K562 (cell line): ENCODE measurements at regions not wholly inside any gene's neighbourhood (a gene's known extent, or its start where the extent isn't known, plus 50 kb on each side); places are given as distances from the start of the nearest gene placed in this dataset.

ENCODE experiments used
- ARID1B ChIP-seq: fragments of 450-650 bp; IDR thresholded peaks from 2 replicates; pipeline ENCODE4 v1.6.1; 2016; ENCODE audit warnings: antibody characterized with exemption, mild to moderate bottlenecking, inconsistent platforms
- ATF1 ChIP-seq, 2 experiments: fragments of 450-650 bp in 1 of 2; IDR thresholded peaks; 2 replicates each; pipeline ENCODE4 v1.6.1; 2016; ENCODE audit warnings: missing compliant biosample characterization in 1 of 2, missing genetic modification characterization in 1 of 2
- BCLAF1 ChIP-seq, 2 experiments: fragments of 450-650 bp in 1 of 2; IDR thresholded peaks; 2 replicates each; pipeline ENCODE4 v1.6.1; 2011 to 2017; ENCODE audit warnings: low read depth in 2 of 2, antibody characterized with exemption in 1 of 2, borderline replicate concordance in 1 of 2, low read length in 1 of 2, mild to moderate bottlenecking in 1 of 2, mixed read lengths in 1 of 2; ENCODE audit not compliant: control insufficient read depth in 1 of 2
- E2F4 ChIP-seq: sonication (generic); formaldehyde crosslinking; IDR thresholded peaks from 2 replicates; pipeline ENCODE4 v1.8.0; 2022; ENCODE audit warnings: mild to moderate bottlenecking, low read depth, missing genetic modification reagents
- GATAD2A ChIP-seq: fragments of 450-650 bp; IDR thresholded peaks from 2 replicates; pipeline ENCODE4 v1.6.1; 2017
- HEY1 ChIP-seq: fragments of 250-450 bp; sonication (Bioruptor Pico); IDR thresholded peaks from 2 replicates; pipeline ENCODE4 v1.5.0; 2020; ENCODE audit warnings: mild to moderate bottlenecking, moderate library complexity, borderline replicate concordance
- MAZ ChIP-seq, 2 experiments: fragments of 450-650 bp in 1 of 2; sonication (generic) in 1 of 2; formaldehyde crosslinking; IDR thresholded peaks in 1 of 2; conservative IDR thresholded peaks in 1 of 2; 2 replicates each; pipeline versions ENCODE4 v1.4.0 to v1.5.0; 2020; ENCODE audit warnings: mild to moderate bottlenecking in 1 of 2, missing genetic modification reagents in 1 of 2
- PTBP1 ChIP-seq: fragments of 200-400 bp; formaldehyde crosslinking; IDR thresholded peaks from 2 replicates; pipeline ENCODE4 v1.6.1; 2017; ENCODE audit warnings: low read depth, low read length
- RBM17 ChIP-seq: fragments of 200-400 bp; formaldehyde crosslinking; IDR thresholded peaks from 2 replicates; pipeline ENCODE4 v1.6.1; 2017; ENCODE audit warnings: low read depth, mild to moderate bottlenecking, low read length, borderline replicate concordance
- SNRNP70 ChIP-seq: fragments of 200-400 bp; formaldehyde crosslinking; optimal IDR thresholded peaks from 2 replicates; pipeline ENCODE3; 2017; ENCODE audit warnings: low read depth, low read length
- TEAD4 ChIP-seq, 2 experiments: sonication (generic) in 1 of 2; formaldehyde crosslinking in 1 of 2; IDR thresholded peaks; 2 replicates each; pipeline versions ENCODE4 v1.6.1 to v1.8.0; 2012 to 2022; ENCODE audit warnings: borderline replicate concordance in 1 of 2, inconsistent platforms in 1 of 2, low read length in 1 of 2, mild to moderate bottlenecking in 1 of 2, missing genetic modification reagents in 1 of 2
- ZNF395 ChIP-seq: fragments of 200-800 bp; sonication (Bioruptor generic); IDR thresholded peaks from 2 replicates; pipeline ENCODE4 v1.6.1; 2017; ENCODE audit warnings: missing genetic modification characterization, missing compliant biosample characterization
- ZNF408 ChIP-seq: fragments of 250-450 bp; sonication (Bioruptor Pico); IDR thresholded peaks from 2 replicates; pipeline ENCODE4 v1.4.0; 2020; ENCODE audit warnings: low read depth, mild to moderate bottlenecking, moderate library complexity
- ZNF639 ChIP-seq, 2 experiments: fragments of 200-800 bp in 1 of 2; sonication (Bioruptor generic) in 1 of 2; sonication (generic) in 1 of 2; formaldehyde crosslinking in 1 of 2; IDR thresholded peaks in 1 of 2; conservative IDR thresholded peaks in 1 of 2; 2 replicates each; pipeline versions ENCODE4 v1.5.0 to v1.6.1; 2016 to 2020; ENCODE audit warnings: missing compliant biosample characterization in 1 of 2, missing genetic modification characterization in 1 of 2, missing genetic modification reagents in 1 of 2

GRCh38 chr7:47218378-47219176 is 363.3 kb downstream of the TNS3 start (continued):
- TF ChIP-seq BCLAF1 (IDR thresholded peaks at IDR 0.05; ENCODE audit: borderline replicate concordance in 1 of 2, control insufficient read depth in 1 of 2, low read depth in 2 of 2, low read length in 1 of 2) (no peak), E2F4 (CRISPR knock-in tag) (no peak), PTBP1 (no peak), ZNF395 (CRISPR knock-in tag) (peak; percentile 33; the same call in 1 of the 2 replicates), GATAD2A (0 out of 2 replicates have a peak, but pooled peaks have one; percentile 29), ARID1B (peak; percentile 74), ATF1 (CRISPR knock-in tag; IDR thresholded peaks at IDR 0.05) (no peak), ATF1 (tag; IDR thresholded peaks at IDR 0.05) (0 out of 2 replicates have a peak, but pooled peaks have one; percentile 36), ZNF408 (CRISPR knock-in tag) (no peak), TEAD4 (IDR thresholded peaks at IDR 0.05; ENCODE audit: low read length) (peak; percentile 73; the same call in 1 of the 2 replicates), TEAD4 (CRISPR knock-in tag; IDR thresholded peaks at IDR 0.05; ENCODE audit: borderline replicate concordance) (no peak), MAZ (CRISPR knock-in tag; conservative IDR thresholded peaks at IDR 0.05 in 1 of 2, IDR thresholded peaks at IDR 0.05 in 1 of 2) (no peak), ZNF639 (CRISPR knock-in tag; conservative IDR thresholded peaks at IDR 0.05 in 1 of 2, IDR thresholded peaks at IDR 0.05 in 1 of 2) (no peak), HEY1 (CRISPR knock-in tag) (no peak), RBM17 (no peak), SNRNP70 (no peak)
